Fibroblast of skin of left quadriceps (primary cell): ENCODE measurements at regions not wholly inside any gene's neighbourhood (a gene's known extent, or its start where the extent isn't known, plus 50 kb on each side); places are given as distances from the start of the nearest gene placed in this dataset.
A peak's percentile ranks its signal among the peaks of the same experiment; 100 is the strongest.

Source experiments
- DNase-seq, 2 experiments: peaks; one replicate each; pipeline ENCODE4 v3.0.0-alpha.2; 2013; ENCODE audit warnings: low read depth in 2 of 2

DNA sequence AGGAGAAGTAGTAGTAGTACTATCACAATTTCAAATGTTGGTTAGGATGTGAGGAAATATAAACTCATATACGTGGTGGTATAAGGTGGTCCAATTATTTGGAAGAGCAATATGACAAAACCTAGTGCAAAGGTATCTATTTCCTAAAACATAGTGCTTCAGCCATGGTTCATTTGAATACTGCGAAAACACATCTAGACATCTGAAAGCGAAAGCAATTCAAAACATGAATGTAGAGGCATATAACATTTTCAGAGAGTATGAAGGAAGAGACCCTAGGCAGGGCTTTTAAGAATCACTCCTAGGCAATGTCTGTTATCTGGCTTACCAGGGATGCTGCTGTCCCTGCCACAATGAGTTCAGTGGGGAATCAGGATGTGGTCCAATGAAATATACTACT lies 1085.8 kb downstream of the TDRD15 start:
- no peak for DNase-seq

DNA sequence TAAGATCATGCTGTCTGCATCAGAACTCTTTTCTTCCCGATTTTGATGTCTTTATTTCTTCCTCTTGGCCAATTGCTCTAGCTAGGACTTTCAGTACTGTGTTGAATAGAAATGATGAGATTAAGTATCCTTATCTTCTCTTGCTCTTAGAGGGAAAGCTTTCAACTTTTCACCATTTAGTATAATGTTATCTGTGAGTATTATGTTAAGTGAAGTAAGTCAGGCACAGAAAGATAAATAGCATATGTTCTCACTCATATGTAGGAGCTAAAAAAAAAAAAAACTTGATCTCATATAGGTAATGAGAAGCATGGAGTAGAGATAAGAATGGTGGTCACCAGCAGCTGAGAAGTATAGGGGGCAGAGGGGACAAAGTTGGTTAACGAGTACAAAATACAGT lies 1089.5 kb downstream of the TDRD15 start:
- DNase-seq: no peak

DNA sequence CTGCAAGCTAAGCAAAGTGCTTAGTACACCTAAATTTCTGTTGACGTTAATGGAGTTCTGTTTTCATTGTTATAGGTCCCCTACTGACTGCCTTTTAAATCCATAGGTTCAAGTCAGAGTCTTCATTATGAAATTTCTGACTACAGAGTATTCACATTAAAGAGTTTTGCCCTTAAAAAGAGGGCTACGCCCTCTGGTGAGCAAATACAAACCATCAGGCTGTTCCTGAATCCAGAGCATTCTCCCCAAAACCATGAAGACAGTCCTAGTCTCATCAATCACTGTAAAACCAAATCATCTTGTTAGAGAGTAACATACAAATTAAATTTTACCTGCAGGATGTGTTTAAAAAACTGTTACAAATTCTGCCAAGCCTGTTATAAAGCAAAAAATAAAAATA lies 1091.7 kb downstream of the TDRD15 start:
- no peak for DNase-seq

DNA sequence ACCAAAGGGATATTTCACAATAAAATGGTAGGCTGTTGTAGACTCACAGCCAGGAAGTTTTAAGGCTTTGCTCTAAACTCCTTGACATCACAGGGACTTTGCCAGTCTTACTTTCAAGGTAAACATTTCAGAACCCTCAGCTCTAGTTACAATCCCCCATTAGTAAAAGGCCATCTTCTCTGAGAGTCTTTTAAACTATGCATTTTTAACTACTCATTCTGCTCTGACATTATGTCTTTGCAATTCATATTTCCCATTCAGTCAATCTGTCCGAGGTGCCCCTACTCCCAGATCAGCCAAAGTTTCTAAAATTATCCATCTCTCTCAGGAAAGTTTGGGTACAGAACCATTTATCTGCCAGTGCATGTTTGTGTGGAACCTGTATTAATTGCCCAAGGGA lies 1094.1 kb downstream of the TDRD15 start:
- no peak for DNase-seq

- DNase-seq: no peak
Measured at GRCh38 chr2:22221006-22221405, 1097.2 kb downstream of the TDRD15 start.

DNA sequence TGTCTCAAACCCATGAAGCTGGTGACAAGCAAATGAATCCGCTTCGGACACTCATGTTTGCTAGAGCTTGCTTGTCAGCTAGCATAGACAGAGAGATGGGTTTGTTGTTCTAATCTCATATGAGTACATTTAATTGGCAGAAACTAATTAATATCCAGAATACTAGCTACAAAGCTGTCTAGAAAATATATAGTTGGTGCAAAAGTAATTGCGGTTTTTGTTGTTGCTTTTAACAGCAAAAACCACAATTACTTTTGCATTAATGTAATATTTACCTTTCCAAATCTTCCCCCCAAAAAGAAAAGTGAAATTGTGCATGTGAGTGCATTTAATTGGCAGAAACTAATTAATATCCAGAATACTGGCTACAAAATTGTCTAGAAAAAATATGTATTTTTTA lies 1115.2 kb downstream of the TDRD15 start:
- DNase-seq: no peak

- no peak for DNase-seq
Measured at GRCh38 chr2:22247466-22247865, 1123.7 kb downstream of the TDRD15 start.

- no peak for DNase-seq
Measured at GRCh38 chr2:22248851-22249250, 1125.1 kb downstream of the TDRD15 start.

DNA sequence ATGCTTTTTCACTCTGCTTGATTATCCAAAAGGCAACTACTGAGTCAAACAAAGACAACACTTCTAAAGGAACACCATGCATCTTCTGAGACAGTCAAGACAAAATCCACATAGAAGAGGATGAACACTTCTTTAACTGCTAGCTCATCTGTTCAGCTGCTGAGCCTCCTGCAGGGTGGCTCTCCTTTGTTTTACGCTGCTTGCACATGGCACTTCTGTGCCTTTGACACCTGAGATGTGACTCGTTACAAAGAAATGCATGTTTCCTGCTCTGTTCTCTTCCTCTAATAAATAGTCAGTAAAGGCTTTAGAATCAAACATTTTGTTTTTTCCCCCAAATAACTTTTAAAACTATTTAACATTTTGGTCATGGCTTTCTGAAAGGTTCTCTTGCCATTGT lies 1129.4 kb downstream of the TDRD15 start:
- DNase-seq: no peak

DNA sequence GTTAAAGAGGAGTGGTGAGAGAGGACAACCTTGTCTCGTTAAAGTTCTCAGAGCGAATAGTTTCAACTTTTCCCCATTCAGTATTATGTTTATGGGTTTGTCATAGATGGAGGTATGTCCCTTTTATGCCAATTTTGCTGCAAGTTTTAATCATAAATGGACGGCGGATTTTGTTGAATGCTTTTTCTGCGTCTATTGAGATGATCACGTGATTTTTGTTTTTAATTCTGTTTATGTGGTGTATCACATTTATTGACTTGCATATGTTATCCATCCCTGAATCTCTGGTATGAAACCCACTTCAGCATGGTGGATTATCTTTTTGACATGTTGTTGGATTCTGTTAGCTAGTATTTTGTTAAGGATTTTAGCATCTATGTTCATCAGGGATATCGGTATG lies 1123.8 kb upstream of the KLHL29 start:
- no peak for DNase-seq

DNA sequence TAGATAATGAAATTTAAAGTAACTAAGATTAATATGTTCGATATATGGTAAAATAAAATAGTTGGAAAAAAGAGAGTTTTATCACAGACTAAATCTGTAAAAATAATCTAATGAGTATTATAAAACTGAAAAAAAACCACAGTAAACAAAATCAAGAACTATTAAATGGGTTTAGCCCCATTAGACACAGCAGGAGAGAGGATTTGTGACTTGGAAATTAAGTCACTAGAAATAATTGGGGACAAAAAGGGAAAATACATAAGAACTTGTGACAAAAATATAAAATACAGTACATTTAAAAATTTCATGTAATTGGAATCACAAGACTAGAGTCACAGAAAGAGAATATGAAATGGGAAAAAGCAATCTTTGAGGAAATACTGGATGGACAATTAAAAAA lies 1114.6 kb upstream of the KLHL29 start:
- DNase-seq: no peak

GRCh38 chr2:22273853-22274252 lies 1111.1 kb upstream of the KLHL29 start:
- DNase-seq: no peak

GRCh38 chr2:22274661-22275060 lies 1110.3 kb upstream of the KLHL29 start:
- no peak for DNase-seq

GRCh38 chr2:22276696-22277095 lies 1108.3 kb upstream of the KLHL29 start:
- DNase-seq: no peak

DNA sequence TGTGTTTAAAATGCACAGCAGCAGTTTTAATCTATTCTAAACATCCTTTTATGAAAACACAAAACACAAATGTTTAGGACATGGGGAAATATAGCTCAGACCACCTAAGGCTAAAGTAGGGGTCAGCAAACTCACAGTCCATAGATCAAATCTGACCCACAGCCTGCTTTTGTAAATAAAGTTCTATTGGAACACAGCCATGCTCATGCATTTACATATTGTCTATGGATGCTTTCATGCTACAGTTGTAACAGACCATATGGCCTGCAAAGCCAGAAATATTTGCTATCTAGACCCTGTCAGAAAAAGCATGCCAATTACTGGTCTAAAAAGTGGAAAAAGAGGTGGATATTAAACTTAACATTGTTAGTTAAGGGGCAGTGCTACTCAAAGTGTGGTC lies 1105.4 kb upstream of the KLHL29 start:
- DNase-seq: no peak

GRCh38 chr2:22281033-22281432 lies 1103.9 kb upstream of the KLHL29 start:
- peak; percentile 83 to 84 for DNase-seq

DNA sequence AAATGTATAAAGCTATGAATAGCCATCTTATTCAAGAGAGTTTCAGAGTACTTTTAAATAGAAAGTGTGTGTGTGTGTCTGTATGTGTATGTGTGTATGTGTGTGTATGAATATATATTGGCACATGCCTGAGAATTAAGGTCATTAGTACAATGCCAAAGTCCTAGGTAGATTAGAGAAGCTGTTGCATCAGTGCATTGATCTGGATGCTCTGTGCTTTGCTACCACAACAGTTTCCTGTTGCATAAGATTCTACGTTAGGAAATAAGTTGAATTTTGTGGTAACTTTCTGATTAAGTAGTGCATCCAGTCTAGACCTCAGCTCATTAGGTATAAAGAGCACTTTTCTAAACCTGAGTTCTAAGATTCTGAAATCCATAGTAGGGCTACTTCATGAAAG lies 1102.8 kb upstream of the KLHL29 start:
- peak; percentile 7 to 9 for DNase-seq

DNA sequence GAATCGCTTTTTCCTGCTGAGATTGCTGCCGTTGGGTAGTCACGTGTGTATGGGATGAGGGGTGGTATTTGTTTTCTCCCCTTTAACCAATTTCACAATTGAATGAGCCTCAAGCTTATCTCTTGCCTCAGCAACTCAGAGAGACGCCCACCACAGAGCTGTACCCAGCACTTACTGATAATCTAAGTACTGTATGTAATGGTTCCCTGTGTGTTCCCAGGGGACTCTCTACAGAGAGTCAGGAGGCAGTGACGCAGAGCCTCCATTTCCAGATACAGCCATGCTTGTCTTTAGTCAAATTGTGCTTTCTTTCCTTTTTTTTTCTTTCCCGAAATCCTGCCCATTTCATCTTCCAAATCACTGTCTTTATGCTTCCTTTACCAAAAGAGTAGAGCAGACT lies 1102.1 kb upstream of the KLHL29 start:
- DNase-seq: no peak

- no peak for DNase-seq
Measured at GRCh38 chr2:22283436-22283835, 1101.5 kb upstream of the KLHL29 start.

DNA sequence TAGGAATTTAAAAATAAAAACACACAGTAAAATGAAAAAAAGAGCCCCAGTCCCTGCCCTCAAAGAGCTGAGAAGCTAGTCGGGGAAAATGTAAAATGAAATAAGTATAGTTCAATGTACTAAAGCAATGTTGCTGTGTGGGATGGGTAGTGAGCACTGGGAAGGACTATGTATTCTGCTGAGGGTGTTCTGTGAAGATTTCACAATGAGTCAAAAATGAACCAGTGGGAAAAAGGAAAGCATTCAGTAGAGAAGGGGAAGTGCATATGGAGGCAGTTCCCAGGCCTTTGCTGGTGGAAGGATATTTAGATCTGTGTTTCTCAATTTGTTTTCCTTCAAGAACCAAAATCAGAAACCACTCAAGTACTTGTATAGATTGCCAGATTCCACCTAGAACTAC lies 1094.7 kb upstream of the KLHL29 start:
- no peak for DNase-seq

GRCh38 chr2:22290909-22291473 lies 1094.0 kb upstream of the KLHL29 start:
- no peak for DNase-seq

GRCh38 chr2:22301228-22301627 lies 1083.8 kb upstream of the KLHL29 start:
- DNase-seq: no peak

- DNase-seq: no peak
Measured at GRCh38 chr2:22326250-22326649, 1058.7 kb upstream of the KLHL29 start.
